Neural progenitor cell (in vitro differentiated cells): ENCODE measurements at regions not wholly inside any gene's neighbourhood (a gene's known extent, or its start where the extent isn't known, plus 50 kb on each side); places are given as distances from the start of the nearest gene placed in this dataset.
"Not testable (repeated sequence)": the region's sequence is repeated elsewhere in the genome, so short reads cannot be mapped to it uniquely, and the experiment has no call there.

Experiments
- DNase-seq: peaks from one replicate; pipeline ENCODE4 v3.0.0-alpha.2; 2016; ENCODE audit warnings: low spot score
- H2AFZ ChIP-seq: fragments of 200-600 bp; sonication (generic); replicated peaks from 2 replicates; pipeline ENCODE4 v1.6.1; 2016; ENCODE audit warnings: antibody characterized with exemption
- H3F3A ChIP-seq: fragments of 200-600 bp; sonication (generic); 2 replicates; pipeline ENCODE4 v1.6.1; 2016; ENCODE audit warnings: antibody characterized with exemption, low read depth
- H3K27ac ChIP-seq: fragments of 200-600 bp; sonication (generic); 2 replicates; pipeline ENCODE4 v1.5.1; 2016; ENCODE audit warnings: mild to moderate bottlenecking
- H3K27me3 ChIP-seq: fragments of 200-600 bp; sonication (generic); 2 replicates; pipeline ENCODE4 v1.6.1; 2016; ENCODE audit warnings: mild to moderate bottlenecking, moderate library complexity
- H3K36me3 ChIP-seq: fragments of 200-600 bp; sonication (generic); 2 replicates; pipeline ENCODE4 v1.5.1; 2016
- H3K4me1 ChIP-seq: fragments of 200-600 bp; sonication (generic); 2 replicates; pipeline ENCODE4 v1.6.1; 2016; ENCODE audit warnings: mixed run types
- H3K4me2 ChIP-seq: fragments of 200-600 bp; sonication (generic); 2 replicates; pipeline ENCODE4 v1.6.1; 2016
- H3K4me3 ChIP-seq: fragments of 200-600 bp; sonication (generic); 2 replicates; pipeline ENCODE4 v1.5.1; 2016
- H3K79me2 ChIP-seq: fragments of 200-600 bp; sonication (generic); 2 replicates; pipeline ENCODE4 v1.6.1; 2016; ENCODE audit warnings: low read depth
- H3K9ac ChIP-seq: fragments of 200-600 bp; sonication (generic); 2 replicates; pipeline ENCODE4 v1.6.1; 2016
- H3K9me3 ChIP-seq: fragments of 200-600 bp; sonication (generic); 2 replicates; pipeline ENCODE4 v1.5.1; 2016; ENCODE audit warnings: low read depth
- H4K20me1 ChIP-seq: fragments of 200-600 bp; sonication (generic); 2 replicates; pipeline ENCODE4 v1.6.1; 2016; ENCODE audit warnings: low read depth
- H3K27ac Mint-ChIP-seq: 3 replicates; pipeline ENCODE4 v1.8.0; 2021; ENCODE audit warnings: mixed read lengths
- H3K27me3 Mint-ChIP-seq: 2 replicates; pipeline ENCODE4 v1.8.0; 2022; ENCODE audit warnings: low read depth, mild to moderate bottlenecking, inconsistent platforms, moderate library complexity, mixed read lengths; ENCODE audit not compliant: insufficient read depth
- H3K36me3 Mint-ChIP-seq: 3 replicates; pipeline ENCODE4 v1.8.0; 2021; ENCODE audit warnings: mixed read lengths
- H3K4me1 Mint-ChIP-seq: 3 replicates; pipeline ENCODE4 v1.8.0; 2021; ENCODE audit warnings: mixed read lengths
- H3K4me3 Mint-ChIP-seq: 3 replicates; pipeline ENCODE4 v1.8.0; 2021; ENCODE audit warnings: mild to moderate bottlenecking, moderate library complexity, mixed read lengths
- H3K9me3 Mint-ChIP-seq: 3 replicates; pipeline ENCODE4 v1.8.0; 2020; ENCODE audit warnings: mixed read lengths
- EZH2 ChIP-seq: fragments of 200-600 bp; sonication (generic); IDR thresholded peaks from 2 replicates; pipeline ENCODE4 v1.6.1; 2017; ENCODE audit warnings: antibody characterized with exemption, mild to moderate bottlenecking, moderate library complexity
- EZH2phosphoT487 ChIP-seq: fragments of 200-600 bp; sonication (generic); IDR thresholded peaks from 2 replicates; pipeline ENCODE4 v1.6.1; 2017; ENCODE audit warnings: antibody characterized with exemption
- TF ChIP-seq, protein P1 (sequence below): fragments of 200-600 bp; sonication (generic); IDR thresholded peaks from 2 replicates; pipeline ENCODE4 v1.5.1; 2017; ENCODE audit warnings: antibody characterized with exemption, mild to moderate bottlenecking

- H3K4me1 Mint-ChIP-seq: peaks cover 55% of the 10 kb centered on the region
Measured at GRCh38 chr6:21946298-21946783, 350.5 kb downstream of the PRL start.

DNA sequence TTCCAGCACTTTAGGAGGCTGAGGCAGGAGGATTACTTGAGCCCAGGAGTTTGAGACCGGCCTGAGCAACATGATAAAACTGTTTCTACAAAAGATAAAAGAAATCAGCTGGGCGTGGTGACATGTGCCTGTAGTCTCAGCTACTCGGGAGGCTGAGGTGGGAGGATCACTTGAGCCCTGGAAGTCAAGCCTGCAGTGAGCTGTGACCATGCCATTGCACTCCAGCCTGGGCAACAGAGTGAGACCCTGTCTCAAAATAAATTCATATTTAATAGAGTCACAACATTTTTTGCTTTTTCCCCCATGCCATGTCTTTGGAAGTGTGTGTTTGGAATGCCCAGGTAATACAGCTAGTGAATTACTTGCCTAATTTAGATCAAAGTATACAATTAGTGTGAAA, 349.6 kb downstream of the PRL start:
- not testable (repeated sequence) for H3F3A ChIP-seq, H3K27me3 Mint-ChIP-seq, DNase-seq, H4K20me1 ChIP-seq, H3K27ac ChIP-seq, H3K9ac ChIP-seq, H3K9me3 ChIP-seq, H3K9me3 Mint-ChIP-seq, H3K27me3 ChIP-seq, H3K4me2 ChIP-seq, H3K4me3 Mint-ChIP-seq, H3K36me3 Mint-ChIP-seq, H3K36me3 ChIP-seq, H3K4me3 ChIP-seq, H2AFZ ChIP-seq, H3K27ac Mint-ChIP-seq
- peaks cover 20% of the 10 kb centered on the region for H3K4me1 ChIP-seq
- peaks cover 54% of the 10 kb centered on the region for H3K4me1 Mint-ChIP-seq
- peaks cover 12% of the 10 kb centered on the region for H3K79me2 ChIP-seq

More at GRCh38 chr6:21946298-21946783, 350.5 kb downstream of the PRL start:
- Mint-ChIP-seq H3K4me3 (no peak overlapping the region), H3K27ac (no peak overlapping the region), H3K27me3 (no peaks in the 10 kb centered on the region), H3K36me3 (peaks cover 3% of the 10 kb centered on the region), H3K9me3 (no peaks in the 10 kb centered on the region)
- H3K79me2 ChIP-seq: peaks cover 12% of the 10 kb centered on the region
- H3K9ac ChIP-seq: no peak overlapping the region
- no peaks in the 10 kb centered on the region for H3K36me3 ChIP-seq
- H3K27me3 ChIP-seq: no peaks in the 10 kb centered on the region
- H3F3A ChIP-seq: peaks cover 3% of the 10 kb centered on the region
- no peaks in the 10 kb centered on the region for H3K9me3 ChIP-seq
- DNase-seq: no peak
- no peaks in the 10 kb centered on the region for H4K20me1 ChIP-seq
- H2AFZ ChIP-seq: no peak overlapping the region
- no peak overlapping the region for H3K4me3 ChIP-seq
- H3K4me1 ChIP-seq: peaks cover 20% of the 10 kb centered on the region
- no peak overlapping the region for H3K4me2 ChIP-seq
- H3K27ac ChIP-seq: no peak overlapping the region
- TF ChIP-seq EZH2: no peak
- TF ChIP-seq EZH2phosphoT487: no peak
- TF ChIP-seq, protein P1, sequence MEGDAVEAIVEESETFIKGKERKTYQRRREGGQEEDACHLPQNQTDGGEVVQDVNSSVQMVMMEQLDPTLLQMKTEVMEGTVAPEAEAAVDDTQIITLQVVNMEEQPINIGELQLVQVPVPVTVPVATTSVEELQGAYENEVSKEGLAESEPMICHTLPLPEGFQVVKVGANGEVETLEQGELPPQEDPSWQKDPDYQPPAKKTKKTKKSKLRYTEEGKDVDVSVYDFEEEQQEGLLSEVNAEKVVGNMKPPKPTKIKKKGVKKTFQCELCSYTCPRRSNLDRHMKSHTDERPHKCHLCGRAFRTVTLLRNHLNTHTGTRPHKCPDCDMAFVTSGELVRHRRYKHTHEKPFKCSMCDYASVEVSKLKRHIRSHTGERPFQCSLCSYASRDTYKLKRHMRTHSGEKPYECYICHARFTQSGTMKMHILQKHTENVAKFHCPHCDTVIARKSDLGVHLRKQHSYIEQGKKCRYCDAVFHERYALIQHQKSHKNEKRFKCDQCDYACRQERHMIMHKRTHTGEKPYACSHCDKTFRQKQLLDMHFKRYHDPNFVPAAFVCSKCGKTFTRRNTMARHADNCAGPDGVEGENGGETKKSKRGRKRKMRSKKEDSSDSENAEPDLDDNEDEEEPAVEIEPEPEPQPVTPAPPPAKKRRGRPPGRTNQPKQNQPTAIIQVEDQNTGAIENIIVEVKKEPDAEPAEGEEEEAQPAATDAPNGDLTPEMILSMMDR: no peak

- H3K36me3 Mint-ChIP-seq: peaks cover 3% of the 10 kb centered on the region
- Histone ChIP-seq H3K27me3 (no peaks in the 10 kb centered on the region), H3F3A (no peaks in the 10 kb centered on the region), H3K4me3 (no peak overlapping the region), H4K20me1 (no peaks in the 10 kb centered on the region), H2AFZ (no peak overlapping the region), H3K79me2 (peaks cover 12% of the 10 kb centered on the region), H3K4me2 (no peak overlapping the region), H3K9me3 (no peaks in the 10 kb centered on the region), H3K27ac (no peak overlapping the region), H3K4me1 (peaks cover 20% of the 10 kb centered on the region), H3K36me3 (no peaks in the 10 kb centered on the region), H3K9ac (no peak overlapping the region)
- H3K27me3 Mint-ChIP-seq: no peaks in the 10 kb centered on the region
- TF ChIP-seq, protein P1: no peak
- TF ChIP-seq EZH2: no peak
- no peak for TF ChIP-seq EZH2phosphoT487
- H3K9me3 Mint-ChIP-seq: no peaks in the 10 kb centered on the region
- no peak for DNase-seq
- H3K4me3 Mint-ChIP-seq: no peak overlapping the region
- H3K4me1 Mint-ChIP-seq: peaks cover 48% of the 10 kb centered on the region
- H3K27ac Mint-ChIP-seq: peak overlapping the region; percentile 43
Measured at GRCh38 chr6:21947731-21948386, 349.0 kb downstream of the PRL start.

- Mint-ChIP-seq H3K27me3 (peaks cover 3% of the 10 kb centered on the region), H3K27ac (no peak overlapping the region), H3K9me3 (no peaks in the 10 kb centered on the region), H3K4me3 (no peak overlapping the region), H3K4me1 (peaks cover 54% of the 10 kb centered on the region), H3K36me3 (no peaks in the 10 kb centered on the region)
- no peaks in the 10 kb centered on the region for H3K27me3 ChIP-seq
- DNase-seq: no peak
- no peak overlapping the region for H2AFZ ChIP-seq
- no peaks in the 10 kb centered on the region for H4K20me1 ChIP-seq
- H3K27ac ChIP-seq: no peak overlapping the region
- H3F3A ChIP-seq: no peaks in the 10 kb centered on the region
- peaks cover 12% of the 10 kb centered on the region for H3K79me2 ChIP-seq
- TF ChIP-seq, protein P1: no peak
- TF ChIP-seq EZH2: no peak
- no peak for TF ChIP-seq EZH2phosphoT487
- H3K9me3 ChIP-seq: no peaks in the 10 kb centered on the region
- no peak overlapping the region for H3K4me3 ChIP-seq
- H3K36me3 ChIP-seq: no peaks in the 10 kb centered on the region
- peaks cover 20% of the 10 kb centered on the region for H3K4me1 ChIP-seq
- no peak overlapping the region for H3K4me2 ChIP-seq
- H3K9ac ChIP-seq: no peak overlapping the region
Measured at GRCh38 chr6:21949211-21949801, 347.5 kb downstream of the PRL start.
